Right lobe of liver (tissue), 4 donors: ENCODE measurements at regions not wholly inside any gene's neighbourhood (a gene's known extent, or its start where the extent isn't known, plus 50 kb on each side); places are given as distances from the start of the nearest gene placed in this dataset.

ENCODE experiments used
- POLR2A ChIP-seq: fragments of 450-650 bp; IDR thresholded peaks from one replicate; pipeline ENCODE4 v1.6.1; 2017; ENCODE audit warnings: antibody characterized with exemption, mild to moderate bottlenecking
- TF ChIP-seq, protein P1 (sequence below), 4 donors: fragments of 200-600 bp in 3 of 4; fragments of 450-650 bp in 1 of 4; IDR thresholded peaks; one replicate each; pipeline versions ENCODE4 v1.5.1 to v1.8.0; 2016 to 2022; ENCODE audit warnings: antibody characterized with exemption in 4 of 4, mild to moderate bottlenecking in 2 of 4
- donor health status: DM: no; HTN: no; CAD: no.
- donor health status: DM: no; HTN: no; CAD: no.
- donor health status: DM: no; HTN: yes; CAD: no.

- TF ChIP-seq, protein P1, sequence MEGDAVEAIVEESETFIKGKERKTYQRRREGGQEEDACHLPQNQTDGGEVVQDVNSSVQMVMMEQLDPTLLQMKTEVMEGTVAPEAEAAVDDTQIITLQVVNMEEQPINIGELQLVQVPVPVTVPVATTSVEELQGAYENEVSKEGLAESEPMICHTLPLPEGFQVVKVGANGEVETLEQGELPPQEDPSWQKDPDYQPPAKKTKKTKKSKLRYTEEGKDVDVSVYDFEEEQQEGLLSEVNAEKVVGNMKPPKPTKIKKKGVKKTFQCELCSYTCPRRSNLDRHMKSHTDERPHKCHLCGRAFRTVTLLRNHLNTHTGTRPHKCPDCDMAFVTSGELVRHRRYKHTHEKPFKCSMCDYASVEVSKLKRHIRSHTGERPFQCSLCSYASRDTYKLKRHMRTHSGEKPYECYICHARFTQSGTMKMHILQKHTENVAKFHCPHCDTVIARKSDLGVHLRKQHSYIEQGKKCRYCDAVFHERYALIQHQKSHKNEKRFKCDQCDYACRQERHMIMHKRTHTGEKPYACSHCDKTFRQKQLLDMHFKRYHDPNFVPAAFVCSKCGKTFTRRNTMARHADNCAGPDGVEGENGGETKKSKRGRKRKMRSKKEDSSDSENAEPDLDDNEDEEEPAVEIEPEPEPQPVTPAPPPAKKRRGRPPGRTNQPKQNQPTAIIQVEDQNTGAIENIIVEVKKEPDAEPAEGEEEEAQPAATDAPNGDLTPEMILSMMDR (IDR thresholded peaks at IDR 0.05), result no peak
- no peak for TF ChIP-seq POLR2A
Measured at GRCh38 chr2:58410549-58410948, 169.4 kb upstream of the FANCL start.
